ENCODE measurements at regions not wholly inside any gene's neighbourhood (a gene's known extent, or its start where the extent isn't known, plus 50 kb on each side); places are given as distances from the start of the nearest gene placed in this dataset.

DNA sequence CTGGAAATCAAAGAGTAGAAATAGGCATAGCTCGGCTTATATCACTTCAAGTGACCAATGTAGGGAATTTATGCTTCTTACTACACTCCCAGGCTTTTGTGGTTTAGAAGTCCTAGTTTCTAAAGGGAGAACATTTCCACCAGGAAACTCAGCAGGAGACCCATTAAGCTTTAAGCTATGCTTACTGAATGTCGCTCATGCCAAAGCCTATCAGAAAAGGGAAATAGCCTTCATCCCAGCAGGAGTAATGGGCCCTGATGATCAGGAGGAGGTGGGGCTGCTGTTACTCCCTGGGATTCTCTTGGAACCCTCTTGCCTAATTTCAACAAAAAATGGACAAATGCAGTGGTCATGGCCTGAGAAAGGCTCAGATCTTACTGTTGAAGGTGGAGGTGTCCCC is 54.5 kb upstream of the SEMA6A start:
- TF ChIP-seq POLR2A (IDR thresholded peaks at IDR 0.05): no peak
- TF ChIP-seq, protein P1, sequence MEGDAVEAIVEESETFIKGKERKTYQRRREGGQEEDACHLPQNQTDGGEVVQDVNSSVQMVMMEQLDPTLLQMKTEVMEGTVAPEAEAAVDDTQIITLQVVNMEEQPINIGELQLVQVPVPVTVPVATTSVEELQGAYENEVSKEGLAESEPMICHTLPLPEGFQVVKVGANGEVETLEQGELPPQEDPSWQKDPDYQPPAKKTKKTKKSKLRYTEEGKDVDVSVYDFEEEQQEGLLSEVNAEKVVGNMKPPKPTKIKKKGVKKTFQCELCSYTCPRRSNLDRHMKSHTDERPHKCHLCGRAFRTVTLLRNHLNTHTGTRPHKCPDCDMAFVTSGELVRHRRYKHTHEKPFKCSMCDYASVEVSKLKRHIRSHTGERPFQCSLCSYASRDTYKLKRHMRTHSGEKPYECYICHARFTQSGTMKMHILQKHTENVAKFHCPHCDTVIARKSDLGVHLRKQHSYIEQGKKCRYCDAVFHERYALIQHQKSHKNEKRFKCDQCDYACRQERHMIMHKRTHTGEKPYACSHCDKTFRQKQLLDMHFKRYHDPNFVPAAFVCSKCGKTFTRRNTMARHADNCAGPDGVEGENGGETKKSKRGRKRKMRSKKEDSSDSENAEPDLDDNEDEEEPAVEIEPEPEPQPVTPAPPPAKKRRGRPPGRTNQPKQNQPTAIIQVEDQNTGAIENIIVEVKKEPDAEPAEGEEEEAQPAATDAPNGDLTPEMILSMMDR (IDR thresholded peaks at IDR 0.05): no peak
- H3K27ac ChIP-seq: no peak overlapping the region
- no peaks in the 10 kb centered on the region for H3K27me3 ChIP-seq
- DNase-seq: no peak
- H3K4me3 ChIP-seq: no peak overlapping the region
- 87 to 95% methylated on average over 2 of the region's 2 CpGs for WGBS, 2 donors
- intact Hi-C loops (cut with DNase I): no loop called here
- peaks cover 0 to 17% (median 7%) of the 10 kb centered on the region in 3 donors for H3K4me1 ChIP-seq
- H3K36me3 ChIP-seq: no peaks in the 10 kb centered on the region
- no peaks in the 10 kb centered on the region for H3K9me3 ChIP-seq

DNA sequence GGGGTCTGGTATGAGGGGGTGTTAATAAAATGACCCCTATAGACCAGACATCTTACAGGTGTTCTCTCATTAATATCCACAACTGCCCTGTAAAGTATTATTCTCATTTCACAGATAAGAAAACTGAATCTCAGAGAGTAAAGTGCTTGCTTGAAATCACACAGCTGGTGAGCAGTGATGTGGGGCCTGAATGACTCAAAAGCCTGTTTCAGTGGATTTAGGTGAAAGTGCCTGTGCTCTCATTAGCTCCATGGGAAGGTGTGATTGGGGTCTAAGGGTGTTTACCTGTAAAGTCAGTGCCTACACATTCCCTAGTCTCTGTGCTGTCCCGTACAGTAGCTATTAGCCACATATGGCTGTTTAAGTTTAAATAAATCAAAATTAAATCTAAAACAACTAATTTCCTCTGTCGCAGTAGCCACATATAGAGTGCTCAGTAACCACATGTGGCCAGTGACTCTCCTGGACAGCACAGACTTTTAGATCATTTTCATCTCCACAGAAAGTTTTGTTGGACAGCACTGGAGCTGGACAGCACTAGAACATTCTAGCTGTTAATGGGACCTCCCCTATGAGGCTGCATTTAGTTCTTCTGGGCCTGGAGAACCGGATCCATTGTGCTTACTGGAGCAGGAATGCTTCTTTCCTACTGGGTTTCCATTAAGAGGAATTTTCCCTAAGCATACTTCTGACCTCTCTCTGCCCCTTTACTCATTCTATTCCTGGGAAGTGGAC is 52.5 kb upstream of the SEMA6A start:
- intact Hi-C loops (cut with DNase I): no loop called here
- Histone ChIP-seq H3K27me3 (no peaks in the 10 kb centered on the region), H3K36me3 (no peaks in the 10 kb centered on the region), H3K4me1 (peaks cover 0 to 17% (median 7%) of the 10 kb centered on the region in 3 donors), H3K9me3 (no peaks in the 10 kb centered on the region), H3K4me3 (no peak overlapping the region), H3K27ac (peak overlapping the region in 3 of 4 donors; percentile 27 to 53 (median 50))
- WGBS, 2 donors: 80 to 87% methylated on average over 3 of the region's 3 CpGs
- no peak for DNase-seq
- TF ChIP-seq, protein P1 (IDR thresholded peaks at IDR 0.05): no peak
- TF ChIP-seq POLR2A (IDR thresholded peaks at IDR 0.05): no peak

GRCh38 chr5:116626272-116626723 is 51.7 kb upstream of the SEMA6A start:
- DNase-seq: no peak
- H3K4me1 ChIP-seq: peaks cover 0 to 17% (median 7%) of the 10 kb centered on the region in 3 donors
- H3K36me3 ChIP-seq: no peaks in the 10 kb centered on the region
- H3K27me3 ChIP-seq: no peaks in the 10 kb centered on the region
- peak overlapping the region in 1 of 4 donors; percentile 12 for H3K4me3 ChIP-seq
- H3K27ac ChIP-seq: peak overlapping the region in 3 of 4 donors; percentile 50 to 55 (median 53)
- 12% methylated on average over 11 to 13 of the region's 13 CpGs for WGBS, 2 donors
- TF ChIP-seq, protein P1 (IDR thresholded peaks at IDR 0.05): no peak
- TF ChIP-seq POLR2A (IDR thresholded peaks at IDR 0.05): no peak
- intact Hi-C loops (cut with DNase I): no loop called here
- no peaks in the 10 kb centered on the region for H3K9me3 ChIP-seq

Small RNAs in the stretch of these regions (small RNA-seq; reads per million reads assigned to genes)
- gene AC093534.1 (0 reads per million in 4 donors), gene RNU7-34P (0 reads per million in 4 donors)
